Parathyroid adenoma (tissue), 2 donors: ENCODE measurements at regions not wholly inside any gene's neighbourhood (a gene's known extent, or its start where the extent isn't known, plus 50 kb on each side); places are given as distances from the start of the nearest gene placed in this dataset.

ENCODE experiments used
- H2AFZ ChIP-seq: fragments of 300-600 bp; sonication (generic); one replicate; pipeline ENCODE4 v1.7.0; 2017; ENCODE audit warnings: antibody characterized with exemption, mild to moderate bottlenecking
- H3K27ac ChIP-seq: fragments of 300-600 bp; sonication (generic); one replicate; pipeline ENCODE4 v1.7.0; 2017
- H3K27me3 ChIP-seq: fragments of 300-600 bp; sonication (generic); one replicate; pipeline ENCODE4 v1.7.0; 2017; ENCODE audit warnings: low read length; ENCODE audit not compliant: control insufficient read depth, insufficient read depth
- H3K36me3 ChIP-seq: fragments of 300-600 bp; sonication (generic); one replicate; pipeline ENCODE4 v1.7.0; 2017; ENCODE audit warnings: low read length; ENCODE audit not compliant: control insufficient read depth, insufficient read depth
- H3K4me1 ChIP-seq: fragments of 300-600 bp; sonication (generic); one replicate; pipeline ENCODE4 v1.7.0; 2017; ENCODE audit warnings: control low read depth
- H3K4me2 ChIP-seq: fragments of 300-600 bp; sonication (generic); one replicate; pipeline ENCODE4 v1.7.0; 2017; ENCODE audit warnings: low read length
- H3K4me3 ChIP-seq: fragments of 300-600 bp; sonication (generic); one replicate; pipeline ENCODE4 v1.7.0; 2017; ENCODE audit warnings: low read depth, low read length
- H3K79me2 ChIP-seq: fragments of 300-600 bp; sonication (generic); one replicate; pipeline ENCODE4 v1.7.0; 2017; ENCODE audit warnings: control low read depth
- H3K9ac ChIP-seq: fragments of 300-600 bp; sonication (generic); one replicate; pipeline ENCODE4 v1.7.0; 2017; ENCODE audit warnings: mild to moderate bottlenecking
- H3K9me3 ChIP-seq: fragments of 300-600 bp; sonication (generic); one replicate; pipeline ENCODE4 v1.7.0; 2017; ENCODE audit warnings: low read length; ENCODE audit not compliant: control insufficient read depth
- CTCF ChIP-seq: fragments of 300-600 bp; sonication (generic); IDR thresholded peaks from one replicate; pipeline ENCODE4 v1.7.0; 2017; ENCODE audit warnings: antibody characterized with exemption, mild to moderate bottlenecking
- donor health status: primary hyperparathyroidism.

DNA sequence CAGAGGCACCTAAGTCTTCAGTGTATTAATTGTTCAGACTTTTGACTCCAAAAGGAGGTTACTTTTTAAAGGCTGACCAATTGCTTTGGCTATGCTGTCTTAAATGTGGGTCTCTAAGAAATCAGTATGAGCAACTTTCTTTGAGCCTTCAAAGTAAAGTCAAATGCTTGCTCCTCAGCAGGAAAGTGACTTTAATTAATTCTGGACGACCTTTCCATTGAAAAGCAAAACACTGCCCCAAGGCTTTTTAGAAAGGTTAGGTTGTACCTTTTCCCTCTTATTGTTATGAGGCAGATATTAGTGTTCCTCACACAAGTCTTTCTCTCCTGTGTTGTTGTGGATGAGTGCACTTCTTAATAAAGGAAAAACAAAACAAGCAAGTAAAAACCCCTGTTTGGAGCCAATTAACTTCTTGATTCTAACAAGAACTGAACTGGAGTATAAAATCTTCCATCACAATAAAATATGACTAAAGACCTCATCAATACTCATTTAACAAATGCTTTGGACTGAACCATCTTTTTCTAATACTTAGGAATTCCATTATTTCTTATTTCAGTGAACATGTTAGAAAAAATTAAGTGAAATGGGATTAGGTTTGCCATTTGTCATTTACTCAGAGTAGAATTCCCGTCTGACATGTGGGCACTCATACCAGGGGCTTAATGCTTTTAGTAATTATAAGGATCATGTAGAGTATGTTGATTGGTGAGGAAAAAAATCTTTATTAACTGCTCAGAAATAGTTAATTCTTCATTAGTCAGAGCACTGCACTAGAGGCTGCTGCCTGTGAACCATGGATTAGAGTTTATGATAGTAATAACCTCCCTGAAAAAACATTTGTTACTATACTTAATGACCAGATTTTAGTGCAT is 159.1 kb upstream of the ZNF608 start:
- Histone ChIP-seq H2AFZ (no peak overlapping the region), H3K27ac (no peak overlapping the region), H3K27me3 (no peaks in the 10 kb centered on the region), H3K4me2 (no peak overlapping the region), H3K9ac (no peak overlapping the region), H3K36me3 (no peaks in the 10 kb centered on the region), H3K9me3 (no peaks in the 10 kb centered on the region), H3K4me1 (peaks cover 10% of the 10 kb centered on the region), H3K4me3 (no peak overlapping the region), H3K79me2 (no peaks in the 10 kb centered on the region)
- TF ChIP-seq CTCF, result no peak

DNA sequence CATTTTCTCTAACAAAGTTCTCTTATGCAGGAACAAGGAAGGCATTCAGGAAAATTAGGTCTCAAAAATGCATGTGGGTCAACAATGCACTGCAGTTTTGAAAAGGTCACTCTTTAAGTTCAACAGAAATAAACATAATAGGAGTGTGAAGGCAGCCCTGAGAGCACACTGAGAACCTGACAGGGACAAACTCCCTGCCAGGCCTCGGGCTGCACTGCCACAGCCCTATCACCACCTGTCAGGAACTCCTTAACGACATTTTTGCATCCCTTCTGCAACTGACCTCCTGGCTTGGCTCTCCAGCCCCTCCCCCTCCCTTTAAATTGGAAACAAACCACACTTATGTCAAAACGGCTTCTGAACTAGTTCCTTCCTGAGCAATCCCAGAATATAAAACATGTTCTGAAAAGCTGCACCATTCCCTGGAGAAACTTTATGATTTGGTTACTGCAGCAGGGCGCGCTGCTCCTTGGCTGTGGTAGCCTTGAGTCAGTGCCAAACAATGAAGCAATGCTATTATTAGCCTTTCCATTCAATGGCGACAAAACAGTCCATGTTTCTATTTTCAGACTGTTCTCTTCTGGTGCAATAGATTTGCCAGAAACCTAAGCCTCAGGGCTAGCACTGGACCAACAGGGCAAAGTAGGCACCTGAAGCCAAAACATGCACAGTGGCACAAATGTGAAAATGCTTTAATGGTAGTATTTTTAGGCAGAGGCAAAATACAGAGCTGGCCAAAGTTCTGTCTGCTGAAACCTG is 160.1 kb upstream of the ZNF608 start:
- H2AFZ ChIP-seq, result peak overlapping the region; percentile 16

DNA sequence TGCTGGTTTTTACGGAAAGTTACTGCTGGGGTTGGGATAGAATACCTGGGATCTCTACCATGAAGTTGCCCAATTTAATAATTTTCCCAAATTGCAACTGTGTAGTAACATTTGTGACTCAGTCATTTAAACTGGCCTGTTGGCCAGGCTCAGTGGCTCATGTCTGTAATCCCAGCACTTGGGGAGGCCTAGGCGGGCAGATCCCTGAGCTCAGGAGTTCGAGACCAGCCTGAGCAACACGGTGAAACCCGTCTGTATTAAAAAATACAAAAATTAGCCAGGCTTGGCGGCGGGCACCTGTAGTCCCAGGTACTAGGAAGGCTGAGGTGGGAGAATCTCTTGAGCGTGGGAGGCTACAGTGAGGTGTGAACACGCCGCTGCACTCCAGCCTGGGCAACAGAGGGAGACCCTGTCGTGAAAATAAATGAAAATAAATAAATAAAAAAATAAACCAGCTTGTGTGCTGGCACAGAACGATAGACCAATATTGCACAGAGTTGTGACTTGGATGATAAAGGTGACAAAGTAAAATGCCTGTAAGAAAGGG is 160.7 kb upstream of the ZNF608 start:
- H2AFZ ChIP-seq, result no peak overlapping the region
- H3K27me3 ChIP-seq, result no peaks in the 10 kb centered on the region
- H3K4me1 ChIP-seq, result peaks cover 9% of the 10 kb centered on the region
- no peaks in the 10 kb centered on the region for H3K9me3 ChIP-seq
- H3K79me2 ChIP-seq, result no peaks in the 10 kb centered on the region
- no peaks in the 10 kb centered on the region for H3K36me3 ChIP-seq
- H3K27ac ChIP-seq, result no peak overlapping the region
- H3K9ac ChIP-seq, result no peak overlapping the region
- TF ChIP-seq CTCF, result no peak
- H3K4me3 ChIP-seq, result no peak overlapping the region
- H3K4me2 ChIP-seq, result no peak overlapping the region

More for the DNA sequence above, 160.1 kb upstream of the ZNF608 start:
- Histone ChIP-seq H3K4me3 (no peak overlapping the region), H3K4me2 (peak overlapping the region; percentile 10), H3K36me3 (no peaks in the 10 kb centered on the region), H3K9ac (no peak overlapping the region), H3K27ac (no peak overlapping the region), H3K9me3 (no peaks in the 10 kb centered on the region), H3K27me3 (no peaks in the 10 kb centered on the region), H3K4me1 (peaks cover 10% of the 10 kb centered on the region), H3K79me2 (no peaks in the 10 kb centered on the region)
- TF ChIP-seq CTCF, result no peak

DNA sequence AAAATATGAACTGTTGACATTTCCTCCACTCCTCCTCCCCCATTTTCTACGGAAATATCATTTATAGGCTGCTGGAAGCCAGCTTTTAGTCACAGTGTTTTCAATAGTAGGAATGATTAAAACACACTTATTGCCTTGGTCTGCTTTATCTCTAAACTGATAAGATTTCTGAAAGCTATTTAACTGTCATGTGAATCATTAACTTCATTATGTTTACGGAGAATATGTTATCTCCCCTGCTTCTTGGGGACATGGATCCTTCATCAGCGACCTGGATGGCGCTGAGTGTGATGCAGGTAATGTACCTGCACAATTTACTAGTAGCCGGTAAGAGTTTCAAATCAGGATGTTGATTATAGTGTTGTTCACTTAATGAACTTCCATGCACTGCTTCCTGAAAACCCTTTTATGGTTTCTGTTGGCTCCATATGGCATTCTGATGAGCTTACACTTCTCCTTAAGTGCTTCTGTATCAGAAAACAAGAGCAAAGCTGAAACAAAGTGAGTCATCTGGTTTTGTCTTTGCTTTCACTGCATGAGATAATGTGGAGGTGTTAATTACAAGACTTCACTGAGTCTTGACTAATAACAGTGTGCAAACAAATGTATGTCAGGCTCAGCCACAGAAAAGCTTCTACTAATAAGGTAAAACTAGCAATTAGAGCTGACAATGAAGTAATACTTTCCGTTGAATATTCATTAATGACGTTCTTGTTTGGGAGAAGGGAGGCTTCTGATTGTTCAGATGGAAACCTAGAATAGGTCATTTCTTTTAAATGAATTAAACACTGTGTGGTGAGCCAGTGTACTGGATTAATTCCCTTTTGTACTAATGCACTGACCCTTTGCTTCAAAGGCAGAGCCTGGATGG is 162.4 kb upstream of the ZNF608 start:
- Histone ChIP-seq H3K27ac (no peak overlapping the region), H3K4me1 (peaks cover 8% of the 10 kb centered on the region), H3K79me2 (no peaks in the 10 kb centered on the region)

More for the DNA sequence above, 162.4 kb upstream of the ZNF608 start:
- no peak for TF ChIP-seq CTCF
- Histone ChIP-seq H3K9ac (no peak overlapping the region), H3K9me3 (no peaks in the 10 kb centered on the region), H3K4me2 (no peak overlapping the region), H2AFZ (no peak overlapping the region), H3K4me3 (no peak overlapping the region), H3K27me3 (no peaks in the 10 kb centered on the region), H3K36me3 (no peaks in the 10 kb centered on the region)
